ENCODE measurements at regions not wholly inside any gene's neighbourhood (a gene's known extent, or its start where the extent isn't known, plus 50 kb on each side); places are given as distances from the start of the nearest gene placed in this dataset.

DNA sequence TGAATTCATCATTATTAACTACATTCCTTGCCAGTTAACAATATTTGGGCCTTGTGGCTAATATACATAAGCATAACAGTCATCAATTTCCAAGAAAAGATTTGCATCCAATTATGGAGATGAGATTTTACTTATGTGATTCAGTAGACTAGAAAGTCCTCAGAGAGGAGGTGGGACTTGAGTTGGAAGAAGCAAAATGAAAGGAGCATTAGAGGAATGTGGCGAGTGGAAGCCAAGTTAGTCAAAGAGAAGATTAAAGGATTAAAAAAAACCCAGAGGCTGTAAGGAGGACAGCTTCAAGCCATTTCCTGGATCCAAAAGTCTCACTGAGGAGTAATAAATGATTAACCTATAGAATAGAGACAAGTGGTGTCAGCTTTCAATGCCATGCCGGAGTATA, 1099.4 kb upstream of the IGFBP7 start:
- intact Hi-C loops (cut with DNase I; ENCODE audit: low total_unique reads), result no loop called here
- TF ChIP-seq, protein P1, sequence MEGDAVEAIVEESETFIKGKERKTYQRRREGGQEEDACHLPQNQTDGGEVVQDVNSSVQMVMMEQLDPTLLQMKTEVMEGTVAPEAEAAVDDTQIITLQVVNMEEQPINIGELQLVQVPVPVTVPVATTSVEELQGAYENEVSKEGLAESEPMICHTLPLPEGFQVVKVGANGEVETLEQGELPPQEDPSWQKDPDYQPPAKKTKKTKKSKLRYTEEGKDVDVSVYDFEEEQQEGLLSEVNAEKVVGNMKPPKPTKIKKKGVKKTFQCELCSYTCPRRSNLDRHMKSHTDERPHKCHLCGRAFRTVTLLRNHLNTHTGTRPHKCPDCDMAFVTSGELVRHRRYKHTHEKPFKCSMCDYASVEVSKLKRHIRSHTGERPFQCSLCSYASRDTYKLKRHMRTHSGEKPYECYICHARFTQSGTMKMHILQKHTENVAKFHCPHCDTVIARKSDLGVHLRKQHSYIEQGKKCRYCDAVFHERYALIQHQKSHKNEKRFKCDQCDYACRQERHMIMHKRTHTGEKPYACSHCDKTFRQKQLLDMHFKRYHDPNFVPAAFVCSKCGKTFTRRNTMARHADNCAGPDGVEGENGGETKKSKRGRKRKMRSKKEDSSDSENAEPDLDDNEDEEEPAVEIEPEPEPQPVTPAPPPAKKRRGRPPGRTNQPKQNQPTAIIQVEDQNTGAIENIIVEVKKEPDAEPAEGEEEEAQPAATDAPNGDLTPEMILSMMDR (IDR thresholded peaks at IDR 0.05), result no peak
- TF ChIP-seq POLR2A (IDR thresholded peaks at IDR 0.05) (no peak), POLR2AphosphoS5 (IDR thresholded peaks at IDR 0.05) (no peak)
- DNase-seq (ENCODE audit: low spot score in 2 of 2), result no peak

DNA sequence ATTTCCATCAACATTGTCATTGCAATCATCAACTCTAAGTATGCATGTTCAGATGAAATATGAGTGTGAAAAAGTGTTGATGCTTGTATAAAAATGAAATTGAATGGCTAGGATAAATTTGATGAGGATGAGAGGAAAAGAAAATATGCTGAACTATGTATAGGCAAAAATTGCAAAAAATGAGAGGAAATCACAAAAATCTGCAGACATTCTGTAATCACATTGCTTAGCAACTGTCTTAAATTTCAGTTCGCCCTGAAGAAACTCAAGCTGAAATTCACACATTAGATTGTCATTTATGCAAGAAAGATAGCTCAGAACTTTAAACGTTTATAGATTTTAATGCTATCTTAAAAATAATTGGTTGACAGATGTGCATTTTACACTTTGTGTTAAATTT, 1098.8 kb upstream of the IGFBP7 start:
- H3K4me1 ChIP-seq, result no peaks in the 10 kb centered on the region
- intact Hi-C loops (cut with DNase I; ENCODE audit: low total_unique reads), result no loop called here
- no peaks in the 10 kb centered on the region for H3K27me3 ChIP-seq
- TF ChIP-seq POLR2A (IDR thresholded peaks at IDR 0.05) (no peak), POLR2AphosphoS5 (IDR thresholded peaks at IDR 0.05) (no peak)
- TF ChIP-seq, protein P1 (IDR thresholded peaks at IDR 0.05), result no peak
- no peak overlapping the region for H3K27ac ChIP-seq
- no peak for DNase-seq (ENCODE audit: low spot score in 2 of 2)
- no peaks in the 10 kb centered on the region for H3K36me3 ChIP-seq
- no peak overlapping the region for H3K4me3 ChIP-seq
- no peaks in the 10 kb centered on the region for H3K9me3 ChIP-seq

More for the DNA sequence above, 1099.4 kb upstream of the IGFBP7 start:
- H3K9me3 ChIP-seq, result no peaks in the 10 kb centered on the region
- H3K27ac ChIP-seq, result no peak overlapping the region
- no peaks in the 10 kb centered on the region for H3K4me1 ChIP-seq
- H3K36me3 ChIP-seq, result no peaks in the 10 kb centered on the region
- H3K4me3 ChIP-seq, result no peak overlapping the region
- no peaks in the 10 kb centered on the region for H3K27me3 ChIP-seq

DNA sequence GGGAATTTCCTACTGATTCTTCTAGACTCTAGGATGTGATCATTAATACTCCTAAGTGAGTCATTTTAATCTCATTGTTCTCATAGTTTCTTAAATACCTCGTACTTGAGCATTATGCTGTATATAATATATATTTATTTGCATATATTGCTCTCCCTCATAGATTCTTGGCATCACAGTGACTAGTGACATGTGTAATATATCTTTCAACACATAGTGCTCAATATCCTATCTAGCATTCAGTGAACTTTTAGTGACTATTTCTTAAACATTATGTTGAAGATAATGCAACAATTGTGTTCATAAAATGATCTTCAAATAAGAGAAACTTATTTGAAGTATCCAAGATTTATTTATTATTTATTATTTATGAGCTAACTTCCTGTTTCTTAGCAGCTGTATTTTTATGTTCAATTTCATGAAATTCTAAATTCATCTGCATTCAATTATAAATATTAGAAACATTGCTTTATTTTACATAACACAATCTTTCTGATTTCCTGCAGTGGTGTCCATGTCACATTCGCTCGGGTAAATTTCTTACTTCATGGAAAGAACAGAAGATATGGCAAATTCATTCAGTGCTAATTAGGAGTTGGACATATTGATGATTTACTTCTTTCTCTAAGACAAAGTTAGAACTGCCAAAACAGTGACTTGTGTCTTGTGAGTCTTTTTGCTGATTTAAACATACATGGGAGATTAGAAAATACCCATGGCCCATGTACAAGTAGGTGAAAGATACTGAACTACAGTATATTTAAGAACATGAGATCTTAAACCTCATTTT, 1095.5 kb upstream of the IGFBP7 start:
- Histone ChIP-seq H3K4me3 (no peak overlapping the region), H3K27ac (no peak overlapping the region), H3K36me3 (no peaks in the 10 kb centered on the region), H3K27me3 (no peaks in the 10 kb centered on the region), H3K9me3 (no peaks in the 10 kb centered on the region), H3K4me1 (no peaks in the 10 kb centered on the region)
- TF ChIP-seq, protein P1 (IDR thresholded peaks at IDR 0.05), result no peak
- TF ChIP-seq POLR2AphosphoS5 (IDR thresholded peaks at IDR 0.05), result no peak
- no peak for TF ChIP-seq POLR2A (IDR thresholded peaks at IDR 0.05)
- intact Hi-C loops (cut with DNase I; ENCODE audit: low total_unique reads), result no loop called here
- DNase-seq (ENCODE audit: low spot score in 2 of 2), result no peak

DNA sequence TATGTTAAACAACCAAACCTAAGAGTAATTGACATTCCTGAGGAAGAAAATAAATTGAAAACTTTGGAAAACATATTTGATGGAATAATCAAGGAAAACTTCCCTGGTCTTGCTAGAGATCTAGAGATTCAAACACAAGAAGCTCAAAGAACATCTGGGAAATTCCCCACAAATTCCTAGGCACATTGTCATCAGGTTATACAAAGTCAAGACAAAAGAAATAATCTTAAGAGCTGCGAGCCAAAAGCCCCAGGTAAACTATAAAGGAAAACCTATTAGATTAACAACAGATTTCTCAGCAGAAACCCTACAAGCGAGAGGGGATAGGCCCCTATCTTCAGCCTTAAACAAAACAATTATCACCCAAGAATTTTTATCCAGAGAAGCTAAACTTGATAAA, 1082.0 kb upstream of the IGFBP7 start:
- Histone ChIP-seq H3K27me3 (no peaks in the 10 kb centered on the region), H3K9me3 (peaks cover 0 to 13% of the 10 kb centered on the region in 2 donors), H3K27ac (no peak overlapping the region), H3K4me1 (no peaks in the 10 kb centered on the region), H3K4me3 (no peak overlapping the region), H3K36me3 (no peaks in the 10 kb centered on the region)
- intact Hi-C loops (cut with DNase I; ENCODE audit: low total_unique reads), result no loop called here
- TF ChIP-seq POLR2A (IDR thresholded peaks at IDR 0.05) (no peak), POLR2AphosphoS5 (IDR thresholded peaks at IDR 0.05) (no peak)
- TF ChIP-seq, protein P1 (IDR thresholded peaks at IDR 0.05), result no peak
- no peak for DNase-seq (ENCODE audit: low spot score in 2 of 2)

DNA sequence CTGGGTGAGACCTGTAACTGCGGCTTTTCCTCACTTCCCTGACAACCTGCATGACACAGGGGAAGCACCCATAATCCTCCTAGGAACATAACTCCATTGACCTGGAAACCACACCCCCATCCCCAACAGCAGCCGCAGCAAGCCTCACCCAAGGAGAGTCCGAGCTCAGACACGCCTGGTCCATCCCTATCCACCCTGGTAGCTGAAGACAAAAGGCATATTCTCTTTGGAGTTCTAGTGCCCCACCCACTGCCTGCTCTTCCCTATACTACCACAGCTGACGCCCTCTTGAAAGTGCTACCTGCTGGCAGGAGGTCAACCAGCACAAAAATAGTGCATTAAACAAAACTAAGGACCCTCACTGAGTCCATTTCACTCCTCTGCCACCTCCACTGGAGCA, 1080.9 kb upstream of the IGFBP7 start:
- Histone ChIP-seq H3K27ac (no peak overlapping the region), H3K4me1 (no peaks in the 10 kb centered on the region), H3K27me3 (no peaks in the 10 kb centered on the region), H3K36me3 (no peaks in the 10 kb centered on the region), H3K9me3 (peaks cover 0 to 13% of the 10 kb centered on the region in 2 donors), H3K4me3 (no peak overlapping the region)
- no peak for DNase-seq (ENCODE audit: low spot score in 2 of 2)
- intact Hi-C loops (cut with DNase I; ENCODE audit: low total_unique reads), result no loop called here
- TF ChIP-seq POLR2AphosphoS5 (IDR thresholded peaks at IDR 0.05) (no peak), POLR2A (IDR thresholded peaks at IDR 0.05) (no peak)
- TF ChIP-seq, protein P1 (IDR thresholded peaks at IDR 0.05), result no peak
